PFSK-1 (cell line): ENCODE measurements at regions not wholly inside any gene's neighbourhood (a gene's known extent, or its start where the extent isn't known, plus 50 kb on each side); places are given as distances from the start of the nearest gene placed in this dataset.

Experiments used
- FOXP2 ChIP-seq: optimal IDR thresholded peaks from 2 replicates; pipeline ENCODE3; 2011; ENCODE audit warnings: borderline replicate concordance, control low read depth, inconsistent platforms; ENCODE audit not compliant: insufficient read depth; ENCODE audit errors: extremely low read length, extremely low read depth
- POLR2AphosphoS5 ChIP-seq: IDR thresholded peaks from 2 replicates; pipeline ENCODE4 v1.6.1; 2012; ENCODE audit warnings: low read depth, mild to moderate bottlenecking, control low read depth, low read length, moderate library complexity
- REST ChIP-seq, 2 experiments: IDR thresholded peaks; 2 replicates each; pipeline versions ENCODE4 v1.6.1 to v1.8.0; 2011 to 2012; ENCODE audit warnings: low read depth in 2 of 2, low read length in 2 of 2, control low read depth in 1 of 2, inconsistent platforms in 1 of 2, mild to moderate bottlenecking in 1 of 2, moderate library complexity in 1 of 2; ENCODE audit not compliant: insufficient read depth in 1 of 2
- SIN3A ChIP-seq: IDR thresholded peaks from 2 replicates; pipeline ENCODE4 v1.6.1; 2012; ENCODE audit warnings: mild to moderate bottlenecking, low read length, moderate library complexity, borderline replicate concordance; ENCODE audit not compliant: insufficient read depth
- TAF1 ChIP-seq: IDR thresholded peaks from 2 replicates; pipeline ENCODE4 v1.6.1; 2012; ENCODE audit warnings: low read length, control low read depth, borderline replicate concordance; ENCODE audit not compliant: insufficient read depth

- no peak for TF ChIP-seq SIN3A
These were observed 88.4 kb downstream of the RAP2B start for GRCh38 chr3:153250446-153250845.

GRCh38 chr3:153252963-153253362 is 90.9 kb downstream of the RAP2B start:
- TF ChIP-seq TAF1 (no peak), FOXP2 (no peak), POLR2AphosphoS5 (no peak), REST (IDR thresholded peaks at IDR 0.05; ENCODE audit: insufficient read depth in 1 of 2, low read depth in 2 of 2, low read length in 2 of 2) (no peak), SIN3A (no peak)

- TF ChIP-seq FOXP2 (no peak), POLR2AphosphoS5 (no peak), SIN3A (no peak), TAF1 (no peak), REST (IDR thresholded peaks at IDR 0.05; ENCODE audit: insufficient read depth in 1 of 2, low read depth in 2 of 2, low read length in 2 of 2) (no peak)
These were observed 92.3 kb downstream of the RAP2B start for GRCh38 chr3:153254361-153254760.

GRCh38 chr3:153257673-153258351 is 95.8 kb downstream of the RAP2B start:
- peak; percentile 85; the same call in 1 of the 2 replicates for TF ChIP-seq SIN3A
- TF ChIP-seq REST (IDR thresholded peaks at IDR 0.05; ENCODE audit: insufficient read depth in 1 of 2, low read depth in 2 of 2, low read length in 2 of 2) = no peak
- TF ChIP-seq POLR2AphosphoS5 = no peak
- TF ChIP-seq TAF1 = no peak

- TF ChIP-seq POLR2AphosphoS5 (no peak), TAF1 (no peak), FOXP2 (no peak), SIN3A (no peak), REST (IDR thresholded peaks at IDR 0.05; ENCODE audit: insufficient read depth in 1 of 2, low read depth in 2 of 2, low read length in 2 of 2) (no peak)
These were observed 97.9 kb downstream of the RAP2B start for GRCh38 chr3:153259956-153260355.

GRCh38 chr3:153260681-153261080 is 98.7 kb downstream of the RAP2B start:
- TF ChIP-seq TAF1 = no peak
- TF ChIP-seq FOXP2 = no peak
- TF ChIP-seq SIN3A = no peak
